Vagina (tissue), 2 donors: ENCODE measurements at regions not wholly inside any gene's neighbourhood (a gene's known extent, or its start where the extent isn't known, plus 50 kb on each side); places are given as distances from the start of the nearest gene placed in this dataset.

Source experiments
- DNase-seq, 2 donors: peaks; one replicate each; pipeline ENCODE4 v3.0.0-alpha.2; 2017; ENCODE audit errors: extremely low spot score in 2 of 2
- H3K27ac ChIP-seq: fragments of 200-600 bp; sonication (generic); one replicate; pipeline ENCODE4 v1.5.1; 2019
- H3K27me3 ChIP-seq: fragments of 200-600 bp; sonication (generic); one replicate; pipeline ENCODE4 v1.5.1; 2019
- H3K36me3 ChIP-seq, 2 donors: fragments of 200-600 bp; sonication (generic); one replicate each; pipeline ENCODE4 v1.5.1; 2017 to 2019
- H3K4me1 ChIP-seq: fragments of 200-600 bp; sonication (generic); one replicate; pipeline ENCODE4 v1.5.1; 2019
- H3K4me3 ChIP-seq, 2 donors: fragments of 200-600 bp; sonication (generic); 1 replicate in 1 of 2; 2 replicates in 1 of 2; pipeline ENCODE4 v1.5.1; 2016 to 2019
- H3K9me3 ChIP-seq: fragments of 200-600 bp; sonication (generic); one replicate; pipeline ENCODE4 v1.5.1; 2019
- CTCF ChIP-seq, 3 experiments: fragments of 450-650 bp in 2 of 3; fragments of 200-600 bp in 1 of 3; sonication (generic) in 1 of 3; IDR thresholded peaks; one replicate each; pipeline ENCODE4 v1.5.1; 2017 to 2019; ENCODE audit warnings: antibody characterized with exemption in 3 of 3, mild to moderate bottlenecking in 2 of 3, moderate library complexity in 2 of 3
- POLR2A ChIP-seq, 2 donors: fragments of 450-650 bp; IDR thresholded peaks; one replicate each; pipeline ENCODE4 v1.6.1; 2017; ENCODE audit warnings: antibody characterized with exemption in 2 of 2, mild to moderate bottlenecking in 2 of 2, moderate library complexity in 2 of 2
- POLR2AphosphoS5 ChIP-seq, 2 donors: sonication (generic); formaldehyde crosslinking; IDR thresholded peaks; one replicate each; pipeline ENCODE4 v1.9.0; 2017; ENCODE audit warnings: antibody characterized with exemption in 2 of 2, mild to moderate bottlenecking in 2 of 2, low read depth in 1 of 2; ENCODE audit not compliant: insufficient read depth in 1 of 2
- intact Hi-C: fragments of 100-400 bp; cut with DNase I; formaldehyde crosslinking; loops from one replicate; pipeline ENCODE4 v1.15.1; 2023

- intact Hi-C loops, result no loop called here
- H3K27me3 ChIP-seq, result no peaks in the 10 kb centered on the region
- TF ChIP-seq POLR2AphosphoS5 (IDR thresholded peaks at IDR 0.05; ENCODE audit: insufficient read depth in 1 of 2, low read depth in 1 of 2) (no peak), CTCF (IDR thresholded peaks at IDR 0.05) (no peak), POLR2A (IDR thresholded peaks at IDR 0.05) (no peak)
- H3K4me3 ChIP-seq, result no peak overlapping the region
- H3K4me1 ChIP-seq, result no peaks in the 10 kb centered on the region
- no peak overlapping the region for H3K27ac ChIP-seq
- DNase-seq, result no peak
- no peaks in the 10 kb centered on the region for H3K36me3 ChIP-seq
- H3K9me3 ChIP-seq, result no peaks in the 10 kb centered on the region
Observed at GRCh38 chr16:9395958-9396359, 304.5 kb downstream of the HAPSTR1 start.

GRCh38 chr16:9399573-9399972, 308.1 kb downstream of the HAPSTR1 start:
- Histone ChIP-seq H3K27me3 (no peaks in the 10 kb centered on the region), H3K4me3 (no peak overlapping the region), H3K36me3 (no peaks in the 10 kb centered on the region), H3K27ac (no peak overlapping the region), H3K4me1 (no peaks in the 10 kb centered on the region), H3K9me3 (no peaks in the 10 kb centered on the region)
- intact Hi-C loops, result no loop called here
- TF ChIP-seq POLR2A (IDR thresholded peaks at IDR 0.05) (no peak), CTCF (IDR thresholded peaks at IDR 0.05) (no peak), POLR2AphosphoS5 (IDR thresholded peaks at IDR 0.05; ENCODE audit: insufficient read depth in 1 of 2, low read depth in 1 of 2) (no peak)
- DNase-seq, result no peak

- Histone ChIP-seq H3K4me1 (no peaks in the 10 kb centered on the region), H3K9me3 (no peaks in the 10 kb centered on the region), H3K4me3 (no peak overlapping the region), H3K27ac (no peak overlapping the region), H3K36me3 (no peaks in the 10 kb centered on the region), H3K27me3 (no peaks in the 10 kb centered on the region)
- TF ChIP-seq POLR2A (IDR thresholded peaks at IDR 0.05) (no peak), POLR2AphosphoS5 (IDR thresholded peaks at IDR 0.05; ENCODE audit: insufficient read depth in 1 of 2, low read depth in 1 of 2) (no peak), CTCF (IDR thresholded peaks at IDR 0.05) (no peak)
- DNase-seq, result no peak
- intact Hi-C loops, result no loop called here
Observed at GRCh38 chr16:9401173-9401572, 309.7 kb downstream of the HAPSTR1 start.

GRCh38 chr16:9402293-9402860, 310.9 kb downstream of the HAPSTR1 start:
- Histone ChIP-seq H3K4me1 (no peaks in the 10 kb centered on the region), H3K36me3 (no peaks in the 10 kb centered on the region), H3K9me3 (no peaks in the 10 kb centered on the region), H3K27me3 (no peaks in the 10 kb centered on the region), H3K27ac (no peak overlapping the region), H3K4me3 (no peak overlapping the region)
- no peak for DNase-seq
- intact Hi-C loops, result no loop called here
- no peak for TF ChIP-seq POLR2AphosphoS5 (IDR thresholded peaks at IDR 0.05; ENCODE audit: insufficient read depth in 1 of 2, low read depth in 1 of 2)
- TF ChIP-seq CTCF (IDR thresholded peaks at IDR 0.05), result no peak

GRCh38 chr16:9404811-9405210, 313.4 kb downstream of the HAPSTR1 start:
- Histone ChIP-seq H3K4me1 (no peaks in the 10 kb centered on the region), H3K36me3 (no peaks in the 10 kb centered on the region), H3K9me3 (no peaks in the 10 kb centered on the region), H3K4me3 (no peak overlapping the region), H3K27ac (no peak overlapping the region), H3K27me3 (no peaks in the 10 kb centered on the region)
- no peak for TF ChIP-seq CTCF (IDR thresholded peaks at IDR 0.05)
- no peak for TF ChIP-seq POLR2A (IDR thresholded peaks at IDR 0.05)
- TF ChIP-seq POLR2AphosphoS5 (IDR thresholded peaks at IDR 0.05; ENCODE audit: insufficient read depth in 1 of 2, low read depth in 1 of 2), result no peak
- DNase-seq, result no peak
- intact Hi-C loops, result no loop called here
